ENCODE measurements at regions not wholly inside any gene's neighbourhood (a gene's known extent, or its start where the extent isn't known, plus 50 kb on each side); places are given as distances from the start of the nearest gene placed in this dataset.
"Not testable (repeated sequence)": the region's sequence is repeated elsewhere in the genome, so short reads cannot be mapped to it uniquely, and the experiment has no call there.

DNA sequence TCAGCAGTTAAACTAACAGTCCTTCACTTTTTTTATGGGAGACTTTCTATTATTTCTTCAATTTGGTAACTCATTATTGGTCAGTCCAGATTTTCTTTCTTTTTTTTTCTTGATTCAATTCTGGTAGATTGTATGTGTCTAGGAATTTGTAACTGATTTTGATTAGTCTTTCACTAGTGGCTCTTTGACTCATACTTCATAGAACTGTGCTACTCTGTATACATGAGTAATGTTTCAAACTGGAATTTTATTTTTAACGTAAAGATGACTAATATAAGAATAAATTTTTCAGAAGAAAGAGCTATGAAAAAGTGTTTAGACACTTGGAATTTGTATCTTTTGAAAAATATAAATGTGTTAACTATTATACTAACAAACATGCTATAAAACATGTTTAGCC is 813.0 kb downstream of the TRAM1L1 start:
- TF ChIP-seq, protein P1, sequence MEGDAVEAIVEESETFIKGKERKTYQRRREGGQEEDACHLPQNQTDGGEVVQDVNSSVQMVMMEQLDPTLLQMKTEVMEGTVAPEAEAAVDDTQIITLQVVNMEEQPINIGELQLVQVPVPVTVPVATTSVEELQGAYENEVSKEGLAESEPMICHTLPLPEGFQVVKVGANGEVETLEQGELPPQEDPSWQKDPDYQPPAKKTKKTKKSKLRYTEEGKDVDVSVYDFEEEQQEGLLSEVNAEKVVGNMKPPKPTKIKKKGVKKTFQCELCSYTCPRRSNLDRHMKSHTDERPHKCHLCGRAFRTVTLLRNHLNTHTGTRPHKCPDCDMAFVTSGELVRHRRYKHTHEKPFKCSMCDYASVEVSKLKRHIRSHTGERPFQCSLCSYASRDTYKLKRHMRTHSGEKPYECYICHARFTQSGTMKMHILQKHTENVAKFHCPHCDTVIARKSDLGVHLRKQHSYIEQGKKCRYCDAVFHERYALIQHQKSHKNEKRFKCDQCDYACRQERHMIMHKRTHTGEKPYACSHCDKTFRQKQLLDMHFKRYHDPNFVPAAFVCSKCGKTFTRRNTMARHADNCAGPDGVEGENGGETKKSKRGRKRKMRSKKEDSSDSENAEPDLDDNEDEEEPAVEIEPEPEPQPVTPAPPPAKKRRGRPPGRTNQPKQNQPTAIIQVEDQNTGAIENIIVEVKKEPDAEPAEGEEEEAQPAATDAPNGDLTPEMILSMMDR (IDR thresholded peaks at IDR 0.05), result no peak
- no peak overlapping the region for H3K27ac ChIP-seq
- H3K4me3 ChIP-seq, result no peak overlapping the region
- no peak for DNase-seq (ENCODE audit: low spot score)

DNA sequence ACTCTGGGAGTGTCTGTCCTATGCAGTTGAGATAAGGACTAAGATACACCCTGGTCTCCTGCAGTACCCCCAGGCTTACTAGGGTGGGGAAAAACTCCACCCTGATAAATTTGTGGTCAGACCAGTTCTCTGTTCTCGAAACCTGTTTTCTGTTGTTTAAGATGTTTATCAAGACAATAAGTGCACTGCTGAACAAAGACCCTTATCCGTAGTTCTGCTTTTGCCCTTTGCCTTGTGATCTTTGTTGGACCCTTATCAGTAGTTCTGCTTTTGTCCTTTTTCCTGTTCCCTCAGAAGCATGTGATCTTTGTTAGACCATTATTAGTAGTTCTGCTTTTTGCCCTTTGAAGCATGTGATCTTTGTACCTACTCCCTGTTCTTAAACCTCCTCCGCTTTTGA is 824.4 kb downstream of the TRAM1L1 start:
- not testable (repeated sequence) for DNase-seq (ENCODE audit: low spot score); H3K4me3 ChIP-seq; H3K27ac ChIP-seq

DNA sequence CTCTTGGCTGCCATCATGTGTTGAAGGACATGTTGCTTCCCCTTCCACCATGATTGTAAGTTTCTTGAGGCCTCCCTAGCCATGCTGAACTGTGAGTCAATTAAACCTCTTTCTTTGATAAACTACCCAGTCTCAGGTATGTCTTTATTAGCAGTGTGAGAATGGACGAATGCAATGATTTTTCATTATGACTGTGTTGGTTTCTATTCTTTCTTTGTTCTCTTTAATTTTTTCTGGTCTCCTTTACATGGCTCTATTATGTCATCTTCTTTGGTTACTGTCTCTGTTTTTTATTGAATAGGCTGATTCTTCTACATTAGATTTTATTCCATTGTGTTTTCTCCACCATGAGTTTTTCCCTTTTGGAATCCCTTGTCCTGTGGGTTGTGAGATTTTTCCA is 840.6 kb downstream of the TRAM1L1 start:
- TF ChIP-seq, protein P1 (IDR thresholded peaks at IDR 0.05), result no peak
- no peak for DNase-seq (ENCODE audit: low spot score)
- Histone ChIP-seq H3K27ac (no peak overlapping the region), H3K4me3 (no peak overlapping the region)

DNA sequence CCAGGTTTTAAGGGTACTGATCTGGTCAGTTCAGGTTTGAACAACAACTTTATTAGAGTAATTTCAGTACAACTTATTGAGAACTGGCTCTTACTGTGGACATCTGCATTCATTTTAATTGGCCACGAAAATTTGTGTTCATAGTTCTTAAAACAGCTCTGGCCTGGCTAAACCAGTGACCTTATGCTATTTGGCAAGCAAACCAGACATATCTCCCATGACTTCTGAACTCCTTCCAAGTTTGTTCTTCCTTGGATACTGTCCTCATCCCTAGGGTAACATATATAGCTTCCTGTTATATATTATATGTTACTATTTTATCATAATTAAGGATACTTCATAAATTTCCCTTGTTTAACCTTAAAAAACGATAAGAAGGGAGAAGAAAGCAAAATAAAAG is 841.9 kb downstream of the TRAM1L1 start:
- no peak overlapping the region for H3K4me3 ChIP-seq
- no peak overlapping the region for H3K27ac ChIP-seq
- no peak for DNase-seq (ENCODE audit: low spot score)
- TF ChIP-seq, protein P1 (IDR thresholded peaks at IDR 0.05), result no peak

DNA sequence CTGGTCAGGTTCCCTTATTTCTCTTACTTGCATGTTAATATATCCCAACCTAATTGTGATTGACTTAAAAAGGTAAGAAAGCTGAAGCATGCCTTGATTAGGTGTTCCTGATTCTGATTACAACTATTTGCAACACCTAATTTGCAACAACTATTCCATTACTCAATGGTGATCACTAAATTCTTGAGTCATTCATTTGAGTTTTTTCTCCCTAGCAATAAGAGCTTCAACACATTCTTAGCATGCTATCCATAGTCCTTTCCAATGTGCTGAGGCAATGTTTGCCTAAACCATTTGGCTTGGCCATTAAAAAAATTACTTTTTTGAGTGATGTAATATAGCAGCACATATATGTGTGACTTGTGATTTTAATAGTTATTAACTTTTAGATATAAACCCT is 851.4 kb downstream of the TRAM1L1 start:
- TF ChIP-seq, protein P1 (IDR thresholded peaks at IDR 0.05), result no peak
- H3K4me3 ChIP-seq, result no peak overlapping the region
- no peak overlapping the region for H3K27ac ChIP-seq
- DNase-seq (ENCODE audit: low spot score), result no peak

DNA sequence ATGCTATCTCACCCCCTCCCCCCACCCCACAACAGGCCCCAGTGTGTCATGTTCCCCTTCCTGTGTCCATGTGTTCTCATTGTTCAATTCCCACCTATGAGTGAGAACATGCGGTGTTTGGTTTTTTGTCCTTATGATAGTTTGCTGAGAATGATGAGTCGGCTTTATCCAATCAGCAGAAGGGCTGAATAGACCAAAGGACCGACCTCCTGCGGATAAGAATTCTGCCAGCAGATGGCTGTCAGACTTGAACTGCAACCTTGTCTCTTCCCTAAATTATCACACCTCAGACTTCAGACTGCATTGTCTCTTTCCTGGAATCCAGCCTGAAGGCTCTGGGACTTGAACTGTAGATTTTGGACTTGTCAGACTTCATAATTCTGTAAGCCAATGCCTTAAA is 853.4 kb downstream of the TRAM1L1 start:
- H3K27ac ChIP-seq; DNase-seq (ENCODE audit: low spot score); H3K4me3 ChIP-seq: not testable (repeated sequence)

DNA sequence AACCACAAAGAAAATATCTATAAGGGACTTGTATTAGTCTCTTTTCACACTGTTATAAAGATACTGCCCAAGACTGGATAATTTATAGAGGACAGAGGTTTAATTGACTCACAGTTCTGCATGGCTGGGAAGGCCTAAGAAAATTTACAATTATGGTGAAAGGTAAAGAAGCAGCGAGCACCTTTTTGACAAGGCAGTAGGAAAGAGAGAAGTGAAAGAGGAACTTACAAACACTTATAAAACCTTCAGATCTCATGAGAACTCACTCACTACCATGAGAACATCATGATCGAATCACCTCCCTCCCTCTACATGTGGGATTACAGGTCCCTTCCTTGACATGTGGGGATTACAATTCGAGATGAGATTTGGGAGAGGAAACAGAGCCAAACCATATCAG is 856.0 kb downstream of the TRAM1L1 start:
- TF ChIP-seq, protein P1 (IDR thresholded peaks at IDR 0.05), result no peak
- Histone ChIP-seq H3K27ac (no peak overlapping the region), H3K4me3 (no peak overlapping the region)
- no peak for DNase-seq (ENCODE audit: low spot score)

DNA sequence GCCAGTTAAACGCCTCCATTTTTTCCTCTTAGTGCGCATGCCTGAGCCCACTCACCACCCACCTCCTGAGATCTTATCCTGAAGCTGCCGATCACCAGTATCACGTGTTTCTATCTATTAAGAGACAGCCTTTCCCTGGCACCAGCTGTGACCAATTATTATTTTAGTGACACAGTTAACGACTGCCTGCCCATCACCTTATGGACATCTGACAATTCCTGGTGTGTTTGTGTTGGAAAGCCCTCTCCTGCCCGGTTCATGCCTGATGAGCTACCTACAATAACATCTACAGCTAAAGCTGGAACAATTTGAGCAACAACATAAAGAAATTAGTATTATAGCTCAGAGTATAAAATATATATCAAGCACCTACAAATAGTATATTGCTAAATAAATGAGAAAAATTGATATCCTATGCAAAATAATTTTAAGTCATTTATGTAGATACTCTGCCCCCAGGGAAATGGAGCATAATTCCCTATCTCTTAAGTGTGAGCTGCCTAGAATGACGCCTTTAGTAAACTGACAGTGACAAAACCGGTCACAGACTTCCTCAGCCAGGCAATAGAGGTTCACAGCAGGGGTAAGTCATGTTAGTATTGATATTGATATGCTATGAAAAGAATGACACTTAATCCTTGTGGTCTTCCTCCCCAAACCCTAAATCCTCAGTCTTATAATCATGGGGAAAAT is 862.2 kb downstream of the TRAM1L1 start:
- TF ChIP-seq, protein P1 (IDR thresholded peaks at IDR 0.05), result no peak

More for the DNA sequence above, 862.2 kb downstream of the TRAM1L1 start:
- Histone ChIP-seq H3K4me3 (no peak overlapping the region), H3K27ac (no peak overlapping the region)
- DNase-seq (ENCODE audit: low spot score), result no peak
